SKM-1 (cell line): ENCODE measurements at regions not wholly inside any gene's neighbourhood (a gene's known extent, or its start where the extent isn't known, plus 50 kb on each side); places are given as distances from the start of the nearest gene placed in this dataset.

Source experiments
- DNase-seq: peaks from one replicate; lab custom pipeline; 2025; ENCODE audit not compliant: unreplicated experiment; lab: John Stamatoyannopoulos, UW

GRCh38 chr4:137076908-137077307 lies 455.4 kb downstream of the PCDH18 start:
- no peak for DNase-seq

- DNase-seq, result no peak
Observed at GRCh38 chr4:137075586-137075985, 456.7 kb downstream of the PCDH18 start.

- DNase-seq, result no peak
Observed at GRCh38 chr4:137070614-137071013, 461.7 kb downstream of the PCDH18 start.

GRCh38 chr4:137069473-137069872 lies 462.8 kb downstream of the PCDH18 start:
- DNase-seq, result no peak

GRCh38 chr4:137067735-137068134 lies 464.6 kb downstream of the PCDH18 start:
- no peak for DNase-seq

- DNase-seq, result no peak
Observed at GRCh38 chr4:137065311-137065710, 467.0 kb downstream of the PCDH18 start.

- no peak for DNase-seq
Observed at GRCh38 chr4:137063961-137064360, 468.3 kb downstream of the PCDH18 start.

GRCh38 chr4:137043184-137043583 lies 489.1 kb downstream of the PCDH18 start:
- no peak for DNase-seq

- no peak for DNase-seq
Observed at GRCh38 chr4:137039370-137039769, 492.9 kb downstream of the PCDH18 start.

- no peak for DNase-seq
Observed at GRCh38 chr4:137032222-137032621, 500.1 kb downstream of the PCDH18 start.

- no peak for DNase-seq
Observed at GRCh38 chr4:137029026-137029425, 503.3 kb downstream of the PCDH18 start.

- no peak for DNase-seq
Observed at GRCh38 chr4:137025484-137026059, 506.7 kb downstream of the PCDH18 start.

GRCh38 chr4:137015426-137016409 lies 516.6 kb downstream of the PCDH18 start:
- DNase-seq, result no peak

- no peak for DNase-seq
Observed at GRCh38 chr4:137000432-137000831, 531.9 kb downstream of the PCDH18 start.

- no peak for DNase-seq
Observed at GRCh38 chr4:136992032-136992431, 540.3 kb downstream of the PCDH18 start.

GRCh38 chr4:136985683-136986082 lies 546.6 kb downstream of the PCDH18 start:
- DNase-seq, result no peak

- no peak for DNase-seq
Observed at GRCh38 chr4:136967069-136967468, 565.2 kb downstream of the PCDH18 start.

GRCh38 chr4:136965478-136965877 lies 566.8 kb downstream of the PCDH18 start:
- DNase-seq, result no peak

GRCh38 chr4:136962868-136963267 lies 569.4 kb downstream of the PCDH18 start:
- no peak for DNase-seq

GRCh38 chr4:136946307-136946907 lies 585.9 kb downstream of the PCDH18 start:
- no peak for DNase-seq

GRCh38 chr4:136939781-136940180 lies 592.5 kb downstream of the PCDH18 start:
- DNase-seq, result no peak

GRCh38 chr4:136935871-136936270 lies 596.4 kb downstream of the PCDH18 start:
- DNase-seq, result no peak
